Activated CD4-positive, alpha-beta T cell treated with anti-CD3 and anti-CD28 coated beads for 4 hours (primary cell): ENCODE measurements at regions not wholly inside any gene's neighbourhood (a gene's known extent, or its start where the extent isn't known, plus 50 kb on each side); places are given as distances from the start of the nearest gene placed in this dataset.

Experiments
- DNase-seq, 2 donors: peaks; one replicate each; pipeline ENCODE4 v3.0.0-alpha.2; 2020

DNA sequence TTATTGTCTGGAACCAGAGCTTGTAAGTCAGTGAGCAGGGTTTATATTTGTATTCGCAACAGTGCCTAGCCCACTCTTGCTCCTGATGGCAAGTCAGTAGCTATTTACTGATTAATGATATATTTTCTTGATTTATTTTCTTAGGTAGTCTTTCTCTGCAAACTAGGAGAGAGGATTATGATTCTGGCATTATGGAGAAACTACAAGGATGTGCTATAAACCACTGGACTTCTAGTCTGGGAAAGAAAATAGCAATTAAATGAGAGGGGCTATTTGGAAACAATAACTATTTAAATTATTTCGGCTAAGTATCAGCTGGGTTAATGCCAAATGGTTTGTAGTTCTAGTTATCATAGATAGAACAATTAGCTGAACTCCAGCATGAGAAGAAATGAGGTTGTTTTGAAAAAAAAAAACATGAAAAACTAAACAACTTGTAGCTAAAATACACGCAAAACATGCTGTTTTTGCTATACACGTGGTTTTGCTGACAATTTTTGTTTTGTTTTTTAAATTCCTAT lies 304.9 kb upstream of the TCF21 start:
- no peak for DNase-seq

DNA sequence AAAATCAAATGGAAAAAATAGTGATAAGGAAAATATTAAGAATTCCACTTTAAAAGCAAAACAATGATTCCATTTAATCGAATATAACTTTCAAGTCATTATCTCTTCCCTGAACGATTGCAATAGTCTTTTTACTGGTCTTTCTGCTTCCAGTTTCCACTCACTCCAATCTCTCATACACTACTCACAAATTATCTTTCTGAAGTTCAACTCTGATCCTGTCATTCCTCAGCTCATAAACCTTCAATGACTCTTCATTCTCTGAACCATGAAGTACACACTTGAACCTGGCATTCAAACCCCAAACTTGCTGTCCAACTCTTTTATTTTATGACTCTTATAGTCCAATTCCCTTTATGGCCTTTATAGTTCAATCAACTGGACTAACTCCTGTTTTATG lies 304.1 kb upstream of the TCF21 start:
- no peak for DNase-seq

- DNase-seq, result no peak
These were observed 302.9 kb upstream of the TCF21 start for GRCh38 chr6:133585978-133586377.

DNA sequence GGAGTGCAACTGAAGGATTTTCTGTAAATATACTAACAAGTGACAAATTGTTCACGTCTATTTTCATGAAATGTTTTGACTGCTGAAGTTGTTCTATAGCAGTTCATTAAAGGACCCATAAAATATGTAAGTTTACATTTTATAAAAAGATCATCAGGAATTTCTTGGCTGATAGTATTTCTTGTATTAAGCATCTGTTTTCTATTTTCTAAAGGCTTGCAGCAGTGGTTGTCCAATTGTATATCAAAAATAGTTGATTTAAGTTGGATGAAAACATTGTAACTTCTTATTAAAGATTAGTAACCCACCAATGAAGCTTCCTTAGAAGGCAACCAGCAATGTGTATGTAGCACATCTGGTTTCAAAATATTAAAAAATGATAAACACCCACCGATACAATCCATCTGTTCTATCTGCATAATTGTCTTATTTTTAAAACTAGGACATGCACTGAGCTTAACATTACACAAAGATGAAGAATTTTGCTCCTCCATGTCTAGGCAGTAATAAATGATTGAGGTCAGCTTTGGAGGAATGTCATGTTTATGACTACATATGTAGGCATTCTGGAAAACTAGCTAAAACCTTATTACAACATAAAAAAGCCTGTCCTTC lies 301.3 kb upstream of the TCF21 start:
- DNase-seq, result no peak

GRCh38 chr6:133590196-133590595 lies 298.7 kb upstream of the TCF21 start:
- DNase-seq, result no peak

- DNase-seq, result no peak
These were observed 298.1 kb upstream of the TCF21 start for GRCh38 chr6:133590814-133591213.

DNA sequence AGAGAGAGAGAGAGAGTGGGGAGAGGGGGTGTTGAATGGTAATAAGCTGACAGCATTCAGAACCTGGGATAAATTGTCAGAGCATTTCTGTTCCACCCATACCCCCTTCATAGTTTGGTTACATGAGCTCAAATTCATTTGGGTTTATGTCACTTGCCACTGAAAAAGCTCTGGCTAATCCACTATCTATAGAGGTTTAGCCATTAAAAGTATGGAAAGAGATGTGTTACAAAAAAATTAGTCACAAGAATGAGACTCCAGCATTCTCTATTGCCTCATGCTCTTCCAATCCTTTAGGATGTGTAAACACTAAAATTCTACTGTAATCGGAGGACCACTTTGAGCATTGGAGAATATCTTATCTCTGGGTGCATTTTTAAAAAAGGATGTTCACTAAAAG lies 297.6 kb upstream of the TCF21 start:
- DNase-seq, result no peak

DNA sequence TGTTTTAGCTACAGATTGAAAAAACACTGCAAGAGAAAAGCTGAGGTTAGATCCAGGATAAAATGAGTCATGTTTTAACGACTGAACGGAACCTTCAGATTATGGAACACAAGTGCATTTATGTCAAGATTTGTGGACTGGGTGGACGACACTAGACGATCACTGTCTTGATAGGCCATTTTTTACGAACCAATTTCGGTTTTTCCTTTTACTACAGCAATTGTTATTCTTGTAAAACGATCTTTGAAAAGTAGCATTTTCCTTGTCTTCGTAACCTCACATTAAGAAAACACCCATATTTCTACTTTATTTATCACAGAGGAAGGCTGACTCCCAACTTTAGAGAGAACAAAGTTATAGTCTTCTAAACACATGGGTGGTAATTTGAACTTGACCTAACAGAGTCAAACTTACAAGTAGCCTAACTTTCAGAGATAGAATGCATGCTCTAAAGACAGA lies 294.2 kb upstream of the TCF21 start:
- DNase-seq, result no peak

- DNase-seq, result no peak
These were observed 293.7 kb upstream of the TCF21 start for GRCh38 chr6:133595111-133595761.

DNA sequence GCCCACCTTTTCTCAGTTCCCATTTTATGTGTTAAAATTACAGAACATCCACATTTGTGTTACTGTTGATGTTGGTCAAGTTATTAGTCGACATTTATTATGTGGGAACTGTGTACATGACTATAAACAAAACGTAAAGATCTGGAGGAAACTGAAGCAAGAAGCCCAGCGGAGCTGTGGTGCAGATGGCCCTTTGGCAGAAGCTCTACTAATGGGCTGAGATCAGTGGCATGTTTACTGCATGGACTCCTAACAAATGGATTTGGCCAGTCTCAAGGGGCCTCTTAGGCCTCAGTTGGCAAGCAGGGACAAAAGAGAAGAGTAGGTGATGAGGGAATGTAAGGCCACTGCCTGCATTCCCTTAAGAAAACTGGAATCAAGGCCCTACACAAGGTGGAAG lies 282.1 kb upstream of the TCF21 start:
- no peak for DNase-seq

DNA sequence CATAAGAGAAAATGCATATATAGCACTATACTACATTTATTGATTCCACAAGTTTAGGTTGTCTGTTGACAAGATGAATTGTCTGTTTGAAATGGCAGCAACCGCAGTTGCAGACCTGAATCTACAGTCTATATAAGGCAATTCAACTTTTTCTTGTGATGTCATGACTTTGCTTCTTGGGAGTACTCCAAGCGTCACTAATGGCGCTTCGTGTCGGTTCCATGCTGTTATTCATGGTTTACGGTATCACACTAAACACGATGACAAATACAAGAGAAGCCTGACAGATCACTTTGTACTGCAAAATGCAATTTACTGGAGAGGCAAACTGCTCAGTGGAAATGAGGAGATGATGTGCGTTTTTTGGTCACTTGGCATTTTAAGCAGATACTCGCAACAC lies 280.3 kb upstream of the TCF21 start:
- DNase-seq, result no peak

GRCh38 chr6:133609415-133610226 lies 279.3 kb upstream of the TCF21 start:
- DNase-seq, result no peak

DNA sequence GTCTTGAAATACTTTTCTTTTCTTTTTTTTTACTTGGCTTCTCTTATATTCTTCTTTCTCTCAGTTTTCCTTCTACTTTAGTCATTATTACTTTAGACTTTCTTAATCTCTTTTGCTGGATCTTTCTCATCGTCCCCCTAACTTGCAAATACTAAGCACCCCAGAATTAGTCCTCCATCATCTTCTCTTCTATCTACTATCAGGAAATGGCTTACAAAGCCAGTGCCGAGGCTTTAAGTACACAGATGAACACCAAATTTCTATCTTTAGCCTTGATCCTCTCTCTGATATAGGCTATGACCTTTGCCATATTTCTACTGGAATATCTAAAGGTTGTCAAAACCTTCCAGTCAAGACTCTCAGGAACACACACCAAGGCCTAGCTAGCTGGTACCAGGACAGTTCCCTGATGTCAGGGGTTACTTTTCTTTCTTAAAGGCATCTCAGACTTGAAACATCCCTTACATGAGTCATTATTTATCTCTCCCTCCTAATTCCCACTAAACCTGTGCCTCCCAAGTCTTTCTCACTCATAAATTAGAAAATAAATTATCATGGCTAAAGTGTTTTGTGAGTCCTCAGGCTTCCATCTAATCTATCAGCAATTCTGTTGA lies 278.6 kb upstream of the TCF21 start:
- DNase-seq, result no peak

GRCh38 chr6:133610971-133611370 lies 277.9 kb upstream of the TCF21 start:
- DNase-seq, result no peak

DNA sequence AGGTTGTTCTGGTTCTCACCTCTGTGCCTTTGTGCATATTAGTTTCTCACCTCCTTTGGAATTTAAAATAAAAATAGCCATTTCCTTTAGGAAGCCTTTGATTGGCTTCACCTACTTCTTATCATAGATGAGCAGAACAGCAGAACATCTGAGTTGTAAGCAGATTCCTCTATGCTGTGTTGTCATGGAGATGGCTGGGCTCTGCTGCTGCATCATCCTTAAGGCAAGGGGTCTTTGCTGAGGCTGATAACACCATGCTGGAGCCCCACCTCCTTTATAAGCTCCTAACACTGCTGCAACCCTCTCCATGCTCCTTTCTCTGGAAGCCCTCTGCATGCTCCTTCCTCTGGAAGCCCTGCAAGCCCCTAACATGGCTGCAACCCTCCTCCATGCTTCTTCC lies 276.5 kb upstream of the TCF21 start:
- DNase-seq, result no peak

DNA sequence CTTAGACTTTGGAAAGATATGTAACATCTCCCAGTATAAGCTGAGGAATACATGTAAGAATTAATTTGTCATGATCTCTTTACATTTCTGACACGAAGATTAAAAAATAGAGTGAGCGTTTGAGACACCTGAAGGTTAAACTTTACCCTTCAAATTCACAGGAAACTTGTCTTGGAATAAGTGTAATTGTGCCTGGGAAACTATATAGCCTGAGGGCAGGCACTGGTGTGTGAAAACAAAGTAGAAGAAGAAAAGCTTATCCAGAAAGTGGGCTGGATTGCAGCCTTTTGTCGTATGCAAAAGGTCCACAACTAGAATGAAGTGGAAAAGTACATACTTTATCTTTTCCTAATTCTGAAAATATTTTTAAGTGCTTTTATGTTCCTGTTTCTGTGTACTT lies 275.7 kb upstream of the TCF21 start:
- DNase-seq, result no peak

DNA sequence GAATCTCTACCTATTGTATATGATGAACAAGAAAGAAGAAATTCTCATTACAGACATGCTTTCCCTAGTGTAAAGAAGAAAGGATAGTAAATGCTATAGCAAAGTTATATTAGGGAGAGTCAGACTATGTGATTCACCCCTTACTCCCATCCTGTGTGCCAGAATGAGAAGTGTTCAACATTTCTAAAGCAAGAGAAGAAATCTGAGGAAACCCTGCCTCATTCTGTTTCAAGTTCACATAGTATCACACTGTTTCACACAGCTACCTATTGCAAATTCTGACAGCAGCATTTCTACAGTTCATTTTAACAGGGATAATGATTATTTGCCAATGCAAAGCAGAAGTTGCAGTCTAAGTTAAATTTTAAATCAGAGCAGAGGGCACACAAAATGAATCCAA lies 267.2 kb upstream of the TCF21 start:
- no peak for DNase-seq

GRCh38 chr6:133623065-133623464 lies 265.8 kb upstream of the TCF21 start:
- DNase-seq, result no peak

- no peak for DNase-seq
These were observed 265.3 kb upstream of the TCF21 start for GRCh38 chr6:133623621-133624020.

DNA sequence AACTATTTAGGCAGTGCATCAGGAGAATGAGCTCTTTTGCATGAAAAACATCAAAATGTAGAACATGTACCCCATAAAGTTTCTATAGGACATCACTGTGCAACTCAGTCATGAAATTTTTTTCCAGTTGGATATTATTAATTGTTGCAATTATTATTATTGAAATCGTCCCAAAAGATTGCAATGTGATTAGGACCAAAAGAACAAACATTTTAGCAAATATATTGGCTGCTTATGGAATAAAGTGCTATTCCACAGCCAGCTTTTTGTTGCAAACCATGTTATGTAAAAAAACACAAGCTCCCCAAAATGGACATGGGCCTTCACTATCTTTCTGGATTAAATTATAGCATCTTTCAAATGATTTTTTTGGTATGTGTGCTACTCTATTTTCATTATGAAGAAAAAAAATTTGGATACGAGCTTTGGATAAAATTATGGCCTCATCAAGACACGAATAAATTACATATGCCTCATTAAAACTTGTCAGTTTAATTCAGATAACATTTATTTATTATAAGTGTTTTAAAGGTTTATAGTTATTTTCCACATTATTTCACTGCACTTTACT lies 262.7 kb upstream of the TCF21 start:
- no peak for DNase-seq

DNA sequence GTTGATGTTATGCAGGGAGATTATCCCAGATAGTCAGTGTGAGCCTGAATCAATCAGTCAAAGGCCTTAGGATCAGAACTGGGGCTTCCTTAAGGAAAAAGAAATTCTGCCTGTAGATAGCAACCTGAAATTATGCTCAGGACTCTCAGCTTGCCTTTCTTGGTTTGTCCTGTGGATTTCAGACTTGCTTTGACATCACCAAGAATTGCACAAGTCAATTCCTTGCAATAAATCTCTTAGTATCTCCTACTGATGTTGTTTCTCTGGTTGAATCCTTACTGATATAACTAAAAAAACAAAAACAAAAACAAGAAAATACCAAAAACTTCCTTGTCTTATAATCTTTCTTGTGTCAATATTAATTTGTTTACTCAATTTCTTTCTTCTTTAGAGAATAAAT lies 258.9 kb upstream of the TCF21 start:
- no peak for DNase-seq

DNA sequence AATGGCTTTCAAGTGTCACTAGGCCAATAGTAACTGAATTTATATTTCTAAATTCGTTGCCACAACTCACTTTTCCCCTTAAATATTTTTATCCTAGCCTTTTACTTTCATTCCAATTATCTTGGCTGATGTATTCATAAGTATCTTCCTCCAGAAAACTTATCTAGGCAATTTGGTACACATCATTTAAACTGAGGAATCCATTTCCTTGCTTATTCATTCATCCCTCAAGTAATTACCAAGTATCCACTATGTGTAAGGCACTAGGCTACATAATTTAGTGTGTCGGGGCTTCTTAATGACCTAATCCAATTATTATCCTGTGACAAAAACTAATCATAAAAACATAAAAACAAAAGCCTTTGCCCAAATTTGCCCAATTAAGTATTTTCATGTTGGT lies 258.3 kb upstream of the TCF21 start:
- DNase-seq, result no peak

DNA sequence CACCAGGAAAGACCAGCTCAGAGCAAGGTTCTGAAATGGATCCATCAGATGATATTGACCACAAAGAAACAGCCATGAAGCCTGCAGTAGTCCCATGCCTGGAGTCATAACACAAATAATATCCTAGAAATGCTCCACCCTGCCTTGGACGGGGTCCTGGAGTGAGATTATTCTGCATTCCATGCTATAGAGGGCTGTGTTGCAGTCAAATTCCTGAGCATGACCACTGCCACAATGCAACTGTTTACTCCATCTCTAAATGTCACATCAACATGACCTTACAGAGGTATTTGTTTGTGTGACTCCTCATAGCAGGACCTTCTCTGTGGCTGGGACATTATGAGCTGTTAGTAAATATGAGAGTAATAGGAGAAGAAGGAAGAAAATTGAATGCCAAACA lies 257.5 kb upstream of the TCF21 start:
- DNase-seq, result no peak
